Suprapubic skin (tissue), 4 donors: ENCODE measurements at regions not wholly inside any gene's neighbourhood (a gene's known extent, or its start where the extent isn't known, plus 50 kb on each side); places are given as distances from the start of the nearest gene placed in this dataset.

Source experiments
- DNase-seq, 2 donors: peaks; one replicate each; pipeline ENCODE4 v3.0.0-alpha.2; 2019; ENCODE audit warnings: low spot score in 2 of 2
- H3K27ac ChIP-seq: fragments of 200-600 bp; sonication (generic); one replicate; pipeline ENCODE4 v1.5.1; 2019
- H3K27me3 ChIP-seq: fragments of 200-600 bp; sonication (generic); one replicate; pipeline ENCODE4 v1.5.1; 2019
- H3K36me3 ChIP-seq: fragments of 200-600 bp; sonication (generic); one replicate; pipeline ENCODE4 v1.5.1; 2019
- H3K4me1 ChIP-seq: fragments of 200-600 bp; sonication (generic); one replicate; pipeline ENCODE4 v1.5.1; 2019
- H3K4me3 ChIP-seq: fragments of 200-600 bp; sonication (generic); one replicate; pipeline ENCODE4 v1.5.1; 2019; ENCODE audit warnings: mild to moderate bottlenecking
- H3K9me3 ChIP-seq: fragments of 200-600 bp; sonication (generic); one replicate; pipeline ENCODE4 v1.5.1; 2019
- CTCF ChIP-seq, 2 donors: fragments of 200-600 bp in 1 of 2; fragments of 450-650 bp in 1 of 2; sonication (generic) in 1 of 2; IDR thresholded peaks; one replicate each; pipeline ENCODE4 v1.5.1; 2016 to 2019; ENCODE audit warnings: antibody characterized with exemption in 2 of 2, mild to moderate bottlenecking in 1 of 2, moderate library complexity in 1 of 2
- EP300 ChIP-seq: sonication (generic); formaldehyde crosslinking; IDR thresholded peaks from one replicate; pipeline ENCODE4 v1.6.1; 2017; ENCODE audit warnings: antibody characterized with exemption
- POLR2A ChIP-seq, 2 donors: fragments of 450-650 bp; IDR thresholded peaks; one replicate each; pipeline ENCODE4 v1.6.1; 2017; ENCODE audit warnings: antibody characterized with exemption in 2 of 2, mild to moderate bottlenecking in 2 of 2, moderate library complexity in 2 of 2
- POLR2AphosphoS5 ChIP-seq, 3 donors: sonication (generic); formaldehyde crosslinking; IDR thresholded peaks; one replicate each; pipeline ENCODE4 v1.6.1; 2017; ENCODE audit warnings: antibody characterized with exemption in 3 of 3
- WGBS: methylation state at CpG from one replicate; pipeline ENCODE4 v1.1.5; 2018; 5-methylcytosine and 5-hydroxymethylcytosine counted together

GRCh38 chr14:30292541-30292940 lies 266.4 kb upstream of the G2E3 start:
- Histone ChIP-seq H3K4me1 (peaks cover 4% of the 10 kb centered on the region), H3K36me3 (no peaks in the 10 kb centered on the region), H3K9me3 (no peaks in the 10 kb centered on the region), H3K27ac (no peak overlapping the region), H3K27me3 (no peaks in the 10 kb centered on the region), H3K4me3 (no peak overlapping the region)
- WGBS, result 46% methylated on average over 3 of the region's 3 CpGs
- TF ChIP-seq POLR2A (IDR thresholded peaks at IDR 0.05), result no peak
- no peak for DNase-seq

- DNase-seq, result no peak
Observed at GRCh38 chr14:30295980-30296379, 263.0 kb upstream of the G2E3 start.

GRCh38 chr14:30296931-30297405 lies 262.0 kb upstream of the G2E3 start:
- H3K4me3 ChIP-seq, result no peak overlapping the region
- TF ChIP-seq POLR2A (IDR thresholded peaks at IDR 0.05) (no peak), EP300 (no peak), POLR2AphosphoS5 (IDR thresholded peaks at IDR 0.05) (no peak), CTCF (IDR thresholded peaks at IDR 0.05) (no peak)

More at GRCh38 chr14:30295980-30296379, 263.0 kb upstream of the G2E3 start:
- Histone ChIP-seq H3K4me3 (no peak overlapping the region), H3K36me3 (no peaks in the 10 kb centered on the region), H3K4me1 (peaks cover 4% of the 10 kb centered on the region), H3K27me3 (peaks cover 5% of the 10 kb centered on the region), H3K9me3 (no peaks in the 10 kb centered on the region), H3K27ac (no peak overlapping the region)
- TF ChIP-seq POLR2A (IDR thresholded peaks at IDR 0.05) (no peak), POLR2AphosphoS5 (IDR thresholded peaks at IDR 0.05) (no peak), CTCF (IDR thresholded peaks at IDR 0.05) (no peak), EP300 (no peak)

GRCh38 chr14:30297876-30298795 lies 260.8 kb upstream of the G2E3 start:
- WGBS, result 53% methylated on average over 10 of the region's 10 CpGs
- no peak for TF ChIP-seq POLR2A (IDR thresholded peaks at IDR 0.05)
- no peak for TF ChIP-seq EP300
- TF ChIP-seq CTCF (IDR thresholded peaks at IDR 0.05), result no peak
- TF ChIP-seq POLR2AphosphoS5 (IDR thresholded peaks at IDR 0.05), result no peak
- no peak overlapping the region for H3K27ac ChIP-seq

More at GRCh38 chr14:30296931-30297405, 262.0 kb upstream of the G2E3 start:
- Histone ChIP-seq H3K27me3 (peaks cover 5% of the 10 kb centered on the region), H3K27ac (no peak overlapping the region), H3K36me3 (no peaks in the 10 kb centered on the region), H3K4me1 (peaks cover 4% of the 10 kb centered on the region), H3K9me3 (no peaks in the 10 kb centered on the region)
- 65% methylated on average over 11 of the region's 11 CpGs for WGBS
- no peak for DNase-seq

GRCh38 chr14:30299915-30300314 lies 259.0 kb upstream of the G2E3 start:
- no peaks in the 10 kb centered on the region for H3K9me3 ChIP-seq
- WGBS, result 85% methylated on average over 8 of the region's 8 CpGs
- H3K27ac ChIP-seq, result no peak overlapping the region
- TF ChIP-seq POLR2A (IDR thresholded peaks at IDR 0.05) (no peak), POLR2AphosphoS5 (IDR thresholded peaks at IDR 0.05) (no peak), EP300 (no peak)
- H3K27me3 ChIP-seq, result peaks cover 5% of the 10 kb centered on the region
- no peaks in the 10 kb centered on the region for H3K36me3 ChIP-seq
- no peak overlapping the region for H3K4me3 ChIP-seq
- H3K4me1 ChIP-seq, result peaks cover 4% of the 10 kb centered on the region
- no peak for DNase-seq

More at GRCh38 chr14:30297876-30298795, 260.8 kb upstream of the G2E3 start:
- Histone ChIP-seq H3K27me3 (peaks cover 5% of the 10 kb centered on the region), H3K4me1 (peaks cover 4% of the 10 kb centered on the region), H3K36me3 (no peaks in the 10 kb centered on the region), H3K9me3 (no peaks in the 10 kb centered on the region), H3K4me3 (no peak overlapping the region)
- no peak for DNase-seq

GRCh38 chr14:30303350-30303749 lies 255.6 kb upstream of the G2E3 start:
- TF ChIP-seq POLR2AphosphoS5 (IDR thresholded peaks at IDR 0.05) (no peak), CTCF (IDR thresholded peaks at IDR 0.05) (no peak), POLR2A (IDR thresholded peaks at IDR 0.05) (no peak), EP300 (no peak)
- no peaks in the 10 kb centered on the region for H3K36me3 ChIP-seq
- no peak overlapping the region for H3K4me3 ChIP-seq
- H3K4me1 ChIP-seq, result no peaks in the 10 kb centered on the region
- no peak overlapping the region for H3K27ac ChIP-seq
- 89% methylated on average over 1 of the region's 1 CpG for WGBS
- H3K27me3 ChIP-seq, result no peaks in the 10 kb centered on the region
- no peaks in the 10 kb centered on the region for H3K9me3 ChIP-seq
- no peak for DNase-seq
